HG03175 (cell line): ENCODE measurements at regions not wholly inside any gene's neighbourhood (a gene's known extent, or its start where the extent isn't known, plus 50 kb on each side); places are given as distances from the start of the nearest gene placed in this dataset.

Source experiments
- ATAC-seq: cut with Tn5 transposase; IDR thresholded peaks from one replicate; pipeline ENCODE4 v1.9.1; 2021; ENCODE audit warnings: mild to moderate bottlenecking, moderate library complexity; ENCODE audit not compliant: unreplicated experiment

- ATAC-seq = no peak
Observed at GRCh38 chr16:72367851-72368250, 195.9 kb upstream of the PMFBP1 start.

GRCh38 chr16:72362973-72363372 lies 191.0 kb upstream of the PMFBP1 start:
- no peak for ATAC-seq

- no peak for ATAC-seq
Observed at GRCh38 chr16:72362476-72362875, 190.5 kb upstream of the PMFBP1 start.

GRCh38 chr16:72357910-72358309 lies 186.0 kb upstream of the PMFBP1 start:
- ATAC-seq = no peak

DNA sequence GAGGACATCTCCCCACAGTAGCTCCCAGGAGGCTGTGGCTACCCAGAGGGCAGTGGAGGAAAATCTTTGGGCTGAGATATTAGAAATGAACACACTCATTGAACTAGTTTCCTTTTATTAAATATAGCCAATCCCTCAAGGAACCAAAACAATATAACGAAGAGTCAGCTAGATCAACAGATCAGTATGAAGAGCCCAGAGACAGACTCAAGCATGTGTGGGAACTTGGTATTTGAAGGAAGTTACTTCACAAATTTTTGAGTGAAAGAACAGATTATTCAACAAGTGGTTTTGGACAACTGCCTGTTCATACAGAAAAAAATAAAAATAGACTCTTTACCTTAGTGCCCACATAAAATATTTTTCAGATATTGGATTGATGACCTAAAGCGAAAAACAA lies 183.6 kb upstream of the PMFBP1 start:
- ATAC-seq = no peak

- no peak for ATAC-seq
Observed at GRCh38 chr16:72349719-72350118, 177.8 kb upstream of the PMFBP1 start.

DNA sequence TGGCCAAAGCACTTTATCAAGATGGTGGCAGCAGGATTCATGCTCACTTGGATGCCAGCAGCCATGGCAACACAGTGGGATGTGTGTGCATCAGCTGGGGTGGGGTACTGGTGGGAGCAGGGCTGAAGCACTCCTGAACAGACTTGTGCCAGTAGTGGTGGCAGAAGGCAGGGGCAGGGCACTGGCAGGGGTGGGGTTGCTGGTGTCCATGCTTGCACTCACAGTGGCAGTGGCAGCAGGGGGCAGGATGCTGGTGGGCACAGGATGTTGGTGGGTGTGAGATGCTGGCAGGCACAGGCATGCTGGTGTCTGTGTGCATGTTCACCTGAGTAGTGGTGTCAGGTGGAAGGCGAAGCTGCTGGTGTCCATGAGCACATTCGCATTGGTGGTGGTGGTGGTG lies 161.0 kb upstream of the PMFBP1 start:
- ATAC-seq = no peak

DNA sequence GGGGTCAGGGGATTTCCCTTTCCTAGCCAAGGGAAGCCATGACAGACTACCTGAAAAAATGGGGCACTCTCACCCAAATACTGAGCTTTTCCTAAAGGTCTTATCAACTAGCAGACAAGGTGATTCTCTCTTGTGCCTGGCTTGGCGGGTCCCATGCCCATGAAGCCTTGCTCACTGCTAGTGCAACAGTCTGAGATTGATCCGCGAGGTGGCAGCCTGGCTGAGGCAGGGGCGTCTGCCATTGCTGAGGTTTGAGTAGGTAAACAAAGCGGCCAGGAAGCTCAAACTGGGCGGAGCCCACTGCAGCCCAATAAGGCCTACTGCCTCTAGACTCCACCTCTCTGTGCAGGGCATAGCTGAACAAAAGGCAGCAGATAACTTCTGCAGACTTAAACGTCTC lies 152.6 kb upstream of the PMFBP1 start:
- ATAC-seq = no peak

GRCh38 chr16:72317446-72317845 lies 145.5 kb upstream of the PMFBP1 start:
- ATAC-seq = no peak

DNA sequence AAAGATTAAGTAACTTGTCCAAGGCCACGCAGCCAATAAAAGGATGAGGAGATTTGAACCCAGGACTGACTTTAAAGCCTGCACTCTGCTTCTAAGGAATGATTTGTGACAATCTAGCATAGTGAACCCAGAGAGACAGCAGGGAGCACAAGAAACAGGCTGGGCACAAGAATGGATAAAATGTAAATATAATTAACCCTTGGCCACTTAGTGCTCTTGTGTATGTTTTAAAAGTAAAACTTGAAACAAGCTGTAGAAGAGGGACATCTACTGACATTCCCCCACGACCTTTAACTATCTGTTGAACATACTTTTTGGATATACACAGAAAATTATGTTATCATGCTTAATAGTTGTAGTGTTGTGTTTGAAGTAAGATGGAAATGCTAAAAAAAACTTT lies 141.9 kb upstream of the PMFBP1 start:
- no peak for ATAC-seq

GRCh38 chr16:72312828-72313227 lies 140.9 kb upstream of the PMFBP1 start:
- ATAC-seq = no peak

DNA sequence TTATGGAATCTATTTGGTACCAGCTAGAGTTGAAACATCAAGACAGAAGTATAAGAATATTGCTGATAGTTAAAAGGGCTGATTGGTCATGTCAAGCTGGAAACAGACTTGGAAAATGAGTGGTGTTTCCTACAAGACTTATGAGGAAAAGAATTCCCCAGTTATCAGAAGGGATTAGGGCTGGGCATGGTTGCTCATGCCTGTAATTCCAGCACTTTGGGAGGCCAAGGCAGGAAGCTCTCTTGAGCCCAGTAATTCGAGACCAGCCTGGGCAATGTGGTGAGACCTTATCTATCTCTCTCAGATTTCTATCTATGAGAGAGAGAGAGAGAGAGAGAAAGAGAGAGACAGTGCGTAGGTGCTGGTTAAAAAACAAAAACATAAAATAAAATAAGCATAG lies 139.5 kb upstream of the PMFBP1 start:
- no peak for ATAC-seq

DNA sequence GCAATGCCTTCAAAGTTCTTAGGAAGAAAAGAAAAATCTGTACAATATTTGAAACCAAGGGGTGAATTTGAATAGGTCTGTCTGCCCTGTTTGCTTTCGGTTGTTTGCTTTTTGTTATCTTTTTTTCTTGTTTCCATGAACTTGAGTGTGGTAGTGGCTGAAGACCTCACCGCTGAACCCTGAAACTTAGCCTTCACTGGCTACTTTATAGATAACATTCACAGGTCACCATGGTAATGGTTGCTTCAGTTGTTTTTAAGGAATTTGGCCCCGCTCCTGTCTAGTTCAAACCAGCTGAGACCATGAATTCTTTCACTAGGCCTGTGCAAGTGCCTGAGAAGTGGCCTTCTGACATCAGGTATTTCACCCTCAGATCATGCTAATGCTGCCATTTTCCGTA lies 137.0 kb upstream of the PMFBP1 start:
- no peak for ATAC-seq

- ATAC-seq = no peak
Observed at GRCh38 chr16:72308396-72308795, 136.4 kb upstream of the PMFBP1 start.

DNA sequence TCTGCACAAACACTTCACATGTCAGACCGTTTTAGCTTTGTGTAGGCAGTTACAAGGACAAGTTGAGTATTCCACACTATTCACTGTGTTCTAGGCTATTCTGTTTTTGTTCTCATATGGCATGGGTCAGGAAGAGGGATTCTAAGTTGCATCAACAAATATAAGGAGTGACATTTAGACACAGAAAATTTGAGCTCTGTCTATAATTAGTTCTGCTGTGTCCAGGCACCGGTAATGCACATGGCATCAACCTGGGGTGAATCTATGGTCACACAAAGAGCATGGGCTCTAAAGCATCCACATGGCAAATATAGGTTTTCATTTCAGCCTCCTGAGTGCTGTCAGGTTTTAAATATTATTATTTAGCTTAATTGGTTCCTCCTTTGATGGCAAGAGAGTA lies 130.4 kb upstream of the PMFBP1 start:
- no peak for ATAC-seq

DNA sequence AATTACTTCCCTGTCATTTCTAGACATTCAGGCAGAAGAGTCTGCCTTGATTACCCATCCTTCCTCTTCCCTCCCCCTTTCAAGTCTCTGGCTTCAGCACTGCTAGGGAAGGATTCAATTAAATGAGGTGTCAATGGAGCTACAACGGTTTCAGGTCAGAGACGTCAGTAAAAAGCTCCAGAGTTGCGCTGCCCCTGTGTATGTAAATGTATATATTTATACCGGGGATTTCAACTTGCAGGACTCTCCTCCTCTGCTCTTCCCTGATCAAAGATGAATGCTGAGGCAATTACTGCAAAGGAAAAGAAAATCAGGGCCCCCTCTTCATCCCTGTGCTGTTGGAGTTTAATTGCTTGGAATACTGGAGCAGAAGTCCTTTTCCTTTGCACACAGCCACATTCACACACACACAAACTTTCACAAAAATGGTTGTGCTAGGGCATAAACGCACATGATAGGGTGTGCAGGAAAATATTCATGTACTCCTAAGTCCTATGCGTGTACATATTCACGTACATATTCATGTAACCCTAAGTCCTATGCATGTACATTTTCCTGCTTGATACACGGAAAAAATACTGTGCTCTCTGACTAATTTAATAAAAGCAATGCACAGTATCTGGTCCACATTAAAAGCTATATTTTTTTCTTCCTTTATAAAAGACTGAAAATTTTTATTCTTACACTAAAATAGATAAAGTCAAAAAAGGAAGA lies 129.7 kb upstream of the PMFBP1 start:
- ATAC-seq = no peak

DNA sequence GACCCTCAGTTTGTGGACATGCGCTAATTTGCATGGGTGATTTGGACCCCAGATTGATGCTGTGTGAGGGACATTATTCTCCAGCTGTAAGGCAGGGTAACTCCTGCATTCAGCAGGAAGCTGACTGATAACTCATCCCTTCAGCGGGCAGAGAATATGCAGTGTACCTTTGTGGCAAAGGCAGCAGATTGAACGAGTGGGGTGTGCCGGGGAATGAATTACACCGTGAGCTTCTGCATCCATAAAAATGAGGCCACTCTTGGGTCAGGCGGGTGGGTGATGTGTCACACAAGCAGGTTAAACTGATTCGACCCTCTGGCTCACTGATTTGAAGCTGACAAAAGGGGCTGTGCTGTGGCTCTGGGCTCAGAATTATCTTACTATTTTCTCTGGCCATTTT lies 128.9 kb upstream of the PMFBP1 start:
- ATAC-seq = no peak

- ATAC-seq = no peak
Observed at GRCh38 chr16:72299684-72300243, 127.8 kb upstream of the PMFBP1 start.

DNA sequence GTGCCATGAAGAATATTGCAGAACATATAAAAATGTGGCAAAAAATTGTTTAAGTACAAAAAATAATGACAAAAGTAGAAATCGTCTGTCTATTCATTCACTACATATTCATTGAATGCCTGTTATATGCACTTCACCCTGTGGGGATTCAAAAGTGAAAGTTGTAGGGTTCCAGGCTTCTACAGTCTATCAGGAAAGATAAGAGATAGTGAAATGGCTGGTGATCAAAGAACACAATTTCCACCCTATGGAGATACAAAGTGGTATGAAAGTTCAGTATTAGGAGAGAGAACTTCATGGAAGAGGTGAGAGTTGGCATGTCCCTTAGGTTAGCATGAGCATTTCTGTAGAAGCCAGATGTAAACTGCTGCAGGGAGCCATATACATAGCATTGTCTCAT lies 127.0 kb upstream of the PMFBP1 start:
- no peak for ATAC-seq

DNA sequence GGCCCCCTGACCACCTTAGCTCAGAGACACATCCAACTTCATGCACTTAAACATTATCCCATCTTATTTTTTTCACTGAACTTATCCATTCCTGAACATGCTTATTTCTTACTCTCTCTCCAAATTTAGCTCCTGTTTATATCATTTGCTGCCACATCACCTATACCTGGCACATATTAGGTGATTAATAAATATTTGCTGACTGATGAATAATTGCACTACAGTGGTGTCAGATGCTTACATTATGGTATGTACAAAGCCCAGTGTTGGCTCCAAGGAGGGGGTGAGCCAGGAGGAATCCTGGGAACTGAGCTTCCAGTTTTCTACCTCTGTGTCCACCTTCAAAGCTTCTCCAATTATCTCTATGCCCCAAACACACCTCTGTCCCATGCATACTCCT lies 124.0 kb upstream of the PMFBP1 start:
- ATAC-seq = no peak

- no peak for ATAC-seq
Observed at GRCh38 chr16:72291531-72291981, 119.6 kb upstream of the PMFBP1 start.

DNA sequence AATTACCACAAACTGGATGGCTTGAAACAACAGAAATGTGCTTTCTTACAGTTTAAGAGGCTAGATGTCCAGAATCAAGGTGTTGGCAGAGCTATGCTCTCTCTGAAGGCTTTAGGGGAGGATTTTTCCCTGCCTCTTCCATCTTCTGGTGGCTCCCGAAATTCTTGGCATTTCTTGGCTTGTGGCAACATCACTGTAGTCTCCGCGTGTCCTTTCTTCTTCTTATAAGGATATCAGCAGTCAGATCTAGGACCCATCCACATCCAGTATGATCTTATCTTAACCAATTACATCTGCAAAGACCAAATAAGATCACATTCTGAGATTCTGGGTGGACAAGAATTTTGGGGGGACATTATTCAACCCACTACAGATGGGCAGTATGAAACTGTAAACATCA lies 119.2 kb upstream of the PMFBP1 start:
- ATAC-seq = no peak

DNA sequence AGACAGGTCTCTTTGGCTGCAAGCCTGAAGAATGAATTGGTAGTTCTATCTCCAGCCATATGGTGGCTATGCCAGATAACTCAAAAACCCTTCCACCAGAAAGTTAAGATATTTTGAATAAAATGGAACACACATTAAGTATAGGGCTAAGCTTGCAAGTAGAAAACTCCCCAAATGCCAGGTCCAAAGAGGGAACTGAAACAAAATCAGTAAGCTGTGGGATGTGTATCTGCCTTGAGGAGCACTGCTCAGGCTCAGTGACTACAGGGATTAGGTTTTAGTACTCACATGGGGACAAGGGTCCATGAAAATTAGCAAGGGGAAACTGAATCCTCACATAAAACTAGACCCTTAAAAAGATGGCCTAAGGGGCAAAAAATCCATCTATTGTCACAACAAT lies 115.7 kb upstream of the PMFBP1 start:
- no peak for ATAC-seq
